Skeletal muscle tissue (tissue), 3 donors: ENCODE measurements at regions not wholly inside any gene's neighbourhood (a gene's known extent, or its start where the extent isn't known, plus 50 kb on each side); places are given as distances from the start of the nearest gene placed in this dataset.
"Not testable (repeated sequence)": the region's sequence is repeated elsewhere in the genome, so short reads cannot be mapped to it uniquely, and the experiment has no call there.

Experiments used
- H3K27ac ChIP-seq: one replicate; pipeline ENCODE4 v1.7.0; 2013; ENCODE audit warnings: mild to moderate bottlenecking, low read depth, low read length, inconsistent platforms
- H3K27me3 ChIP-seq, 3 donors: one replicate each; pipeline ENCODE4 v1.7.0; 2013; ENCODE audit warnings: low read length in 3 of 3; ENCODE audit not compliant: control insufficient read depth in 3 of 3, insufficient read depth in 3 of 3
- H3K36me3 ChIP-seq, 3 donors: one replicate each; pipeline ENCODE4 v1.7.0; 2013; ENCODE audit warnings: low read length in 3 of 3; ENCODE audit not compliant: control insufficient read depth in 3 of 3, insufficient read depth in 3 of 3
- H3K4me1 ChIP-seq, 3 donors: one replicate each; pipeline ENCODE4 v1.7.0; 2013; ENCODE audit warnings: low read length in 3 of 3, mild to moderate bottlenecking in 3 of 3; ENCODE audit not compliant: control insufficient read depth in 3 of 3, insufficient read depth in 3 of 3
- H3K4me3 ChIP-seq, 3 donors: one replicate each; pipeline ENCODE4 v1.7.0; 2013; ENCODE audit warnings: low read length in 3 of 3
- H3K9ac ChIP-seq, 3 donors: one replicate each; pipeline ENCODE4 v1.7.0; 2013; ENCODE audit warnings: low read length in 3 of 3, mild to moderate bottlenecking in 3 of 3, moderate library complexity in 2 of 3, low read depth in 1 of 3
- H3K9me3 ChIP-seq, 3 donors: one replicate each; pipeline ENCODE4 v1.7.0; 2013; ENCODE audit warnings: low read length in 3 of 3; ENCODE audit not compliant: control insufficient read depth in 3 of 3
- donor health status: Osteomylitis.

DNA sequence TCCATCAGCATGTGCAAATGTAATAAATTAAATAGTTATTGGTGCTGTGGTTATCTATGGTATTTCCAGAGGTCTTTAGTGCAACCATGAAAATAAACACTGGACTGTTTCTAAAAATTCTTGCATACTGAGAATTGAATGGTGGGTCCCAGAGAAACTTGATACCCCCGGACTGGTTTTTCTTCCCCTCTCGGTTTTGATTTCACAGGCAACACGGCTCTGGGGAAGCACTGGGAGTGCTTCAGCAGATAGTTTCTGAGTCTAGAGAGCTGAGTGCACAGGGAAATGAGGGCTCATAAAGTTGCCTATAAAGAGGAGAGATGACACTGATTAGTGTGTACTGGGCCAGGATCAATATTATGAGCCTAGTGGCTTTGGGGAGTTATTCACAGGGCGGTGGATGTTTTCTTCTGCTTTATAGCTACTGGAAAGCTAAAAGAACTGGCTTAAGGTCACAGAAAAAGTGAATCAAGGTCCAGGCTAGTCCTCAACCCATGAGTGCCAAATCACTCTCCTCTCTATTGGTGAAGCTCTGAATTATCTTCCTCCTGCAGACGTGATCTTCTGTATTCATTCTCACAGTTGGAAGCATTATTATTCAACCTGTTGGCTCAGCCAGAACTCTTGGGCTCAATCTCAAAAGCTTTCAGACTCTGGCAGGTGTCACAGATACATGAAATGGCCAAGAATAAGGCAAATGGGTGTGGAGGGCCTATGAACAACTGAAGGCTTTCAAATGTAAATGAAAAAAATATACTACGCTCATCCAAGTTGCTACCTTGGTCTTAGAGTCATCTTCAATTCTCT, 170.2 kb upstream of the HMHB1 start:
- no peaks in the 10 kb centered on the region for H3K36me3 ChIP-seq
- no peaks in the 10 kb centered on the region for H3K27me3 ChIP-seq
- H3K9me3 ChIP-seq, result no peaks in the 10 kb centered on the region
- no peak overlapping the region for H3K9ac ChIP-seq
- H3K27ac ChIP-seq, result no peak overlapping the region
- H3K4me3 ChIP-seq, result no peak overlapping the region
- no peaks in the 10 kb centered on the region for H3K4me1 ChIP-seq

DNA sequence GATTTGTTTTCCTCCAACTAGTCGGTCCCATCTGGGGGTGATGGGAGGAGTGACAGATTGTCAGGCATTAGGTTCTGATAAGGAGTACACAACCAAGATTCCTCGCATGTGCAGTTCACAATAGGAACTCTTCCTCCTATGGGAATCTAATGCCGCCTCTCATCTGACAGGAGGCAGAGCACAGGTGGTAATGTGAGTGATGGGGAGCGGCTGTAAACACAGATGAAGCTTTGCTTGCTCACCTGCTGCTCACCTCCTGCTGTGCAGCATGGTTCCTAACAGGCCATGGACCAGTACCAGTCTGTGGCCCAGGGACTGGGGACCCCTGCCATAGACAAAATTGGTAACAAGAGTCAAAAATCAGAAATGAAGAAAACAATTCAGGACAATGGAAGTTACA, 173.3 kb upstream of the HMHB1 start:
- Histone ChIP-seq H3K36me3 (no peaks in the 10 kb centered on the region), H3K27me3 (no peaks in the 10 kb centered on the region), H3K4me3 (no peak overlapping the region), H3K9ac (no peak overlapping the region), H3K27ac (no peak overlapping the region), H3K4me1 (no peaks in the 10 kb centered on the region), H3K9me3 (no peaks in the 10 kb centered on the region)

DNA sequence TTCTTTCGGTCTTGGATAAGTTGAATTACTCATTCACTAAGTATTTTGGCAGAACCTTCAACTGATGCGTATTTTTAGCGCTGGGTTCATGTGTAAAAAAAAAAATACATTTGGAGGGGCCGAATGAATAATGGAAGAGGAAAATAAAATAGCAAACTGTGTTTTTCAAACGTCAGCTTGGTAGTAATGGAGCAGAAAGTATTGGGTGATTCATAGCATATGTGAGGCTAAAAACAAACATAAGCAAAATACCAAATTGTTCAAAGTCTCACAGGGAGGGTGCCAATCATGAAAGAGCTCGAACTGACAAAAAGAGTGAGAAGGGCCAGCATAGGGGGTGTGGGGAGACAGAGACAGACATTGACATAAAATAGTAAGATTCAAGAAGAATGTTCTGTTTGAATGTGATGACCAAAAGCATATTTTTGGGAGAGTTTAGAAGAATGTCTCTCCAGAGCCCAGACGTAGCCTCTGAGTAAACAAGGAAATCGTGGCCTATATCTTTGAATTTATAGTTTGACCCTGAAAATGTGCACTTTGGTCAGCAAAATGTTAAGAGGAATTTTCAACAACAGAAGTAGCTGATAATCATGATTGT, 174.9 kb upstream of the HMHB1 start:
- Histone ChIP-seq H3K9me3 (no peaks in the 10 kb centered on the region), H3K36me3 (no peaks in the 10 kb centered on the region), H3K27me3 (no peaks in the 10 kb centered on the region), H3K9ac (no peak overlapping the region), H3K4me3 (no peak overlapping the region), H3K27ac (no peak overlapping the region), H3K4me1 (no peaks in the 10 kb centered on the region)

DNA sequence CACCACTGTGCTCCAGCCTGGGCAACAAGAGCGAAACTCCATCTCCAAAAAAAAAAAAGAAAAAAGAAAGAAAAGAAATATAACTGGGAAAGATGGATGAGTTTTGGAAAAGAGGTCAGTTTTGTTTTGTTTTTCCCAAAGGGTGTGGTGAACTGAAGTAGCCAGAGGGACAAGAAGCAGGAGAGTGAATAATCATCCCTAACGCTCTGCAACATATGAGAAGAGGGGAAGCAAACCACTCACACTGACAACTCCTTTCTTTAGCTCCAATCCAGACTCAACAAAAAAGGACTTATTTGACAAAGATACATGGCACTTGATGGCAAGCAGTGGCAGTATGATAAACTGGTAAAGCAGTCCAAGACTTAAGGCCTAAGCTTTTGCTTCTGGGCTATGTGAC, 176.1 kb upstream of the HMHB1 start:
- H3K9me3 ChIP-seq, result no peaks in the 10 kb centered on the region
- H3K27me3 ChIP-seq, result no peaks in the 10 kb centered on the region
- H3K4me3 ChIP-seq, result no peak overlapping the region
- no peak overlapping the region for H3K9ac ChIP-seq
- no peak overlapping the region for H3K27ac ChIP-seq
- no peaks in the 10 kb centered on the region for H3K36me3 ChIP-seq
- no peaks in the 10 kb centered on the region for H3K4me1 ChIP-seq

DNA sequence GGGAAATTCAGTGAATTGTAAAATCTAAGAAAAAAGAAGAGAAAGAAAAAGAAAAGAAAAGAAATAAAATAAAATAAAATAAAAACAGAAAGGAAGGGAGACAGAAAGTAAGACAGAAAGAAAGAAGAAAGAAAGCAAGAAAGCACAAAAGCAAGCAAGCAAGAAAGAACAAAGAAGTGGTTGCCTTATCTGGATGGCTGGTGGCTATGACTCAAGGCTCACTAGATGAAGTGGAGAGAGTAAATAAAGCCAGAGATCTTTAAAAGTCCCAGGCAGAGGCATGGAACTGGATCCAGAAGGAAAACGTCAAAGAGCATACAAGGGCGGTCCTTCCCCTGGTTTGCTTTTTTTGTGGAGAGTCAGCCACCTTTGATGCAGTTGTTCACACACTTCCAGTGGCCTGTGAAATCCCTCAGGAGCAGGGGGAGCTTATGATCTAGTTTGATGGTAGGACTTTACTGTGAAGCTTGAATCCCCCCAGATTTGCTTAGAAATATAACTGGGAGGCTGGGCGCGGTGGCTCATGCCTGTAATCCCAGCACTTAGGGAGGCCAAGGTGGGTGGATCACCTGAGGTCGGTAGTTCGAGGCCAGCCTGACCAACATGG, 176.7 kb upstream of the HMHB1 start:
- H3K4me1 ChIP-seq, result no peaks in the 10 kb centered on the region
- H3K4me3 ChIP-seq, result no peak overlapping the region
- no peaks in the 10 kb centered on the region for H3K9me3 ChIP-seq
- no peak overlapping the region for H3K27ac ChIP-seq
- H3K9ac ChIP-seq, result no peak overlapping the region
- no peaks in the 10 kb centered on the region for H3K36me3 ChIP-seq
- no peaks in the 10 kb centered on the region for H3K27me3 ChIP-seq

DNA sequence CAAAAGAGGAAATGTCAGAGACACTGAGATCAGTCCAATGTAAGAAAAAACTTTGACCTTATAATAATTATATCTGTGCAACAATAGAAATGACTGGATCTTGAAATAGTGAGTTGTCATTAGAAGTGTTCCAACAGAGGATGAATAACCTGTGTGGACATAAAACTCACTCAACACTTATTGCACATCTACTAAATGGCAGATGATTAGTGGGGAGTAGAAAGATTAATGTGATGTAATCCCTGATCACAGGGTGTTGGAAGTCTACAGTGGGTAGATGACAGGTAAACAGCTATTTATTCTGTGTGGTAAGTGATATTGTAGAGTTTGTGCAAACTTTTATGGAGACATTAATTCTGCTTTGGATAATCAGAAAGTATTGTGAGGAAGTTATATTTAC, 177.3 kb upstream of the HMHB1 start:
- Histone ChIP-seq H3K27me3 (no peaks in the 10 kb centered on the region), H3K9ac (no peak overlapping the region), H3K4me1 (no peaks in the 10 kb centered on the region), H3K36me3 (no peaks in the 10 kb centered on the region), H3K9me3 (no peaks in the 10 kb centered on the region), H3K27ac (no peak overlapping the region), H3K4me3 (no peak overlapping the region)

DNA sequence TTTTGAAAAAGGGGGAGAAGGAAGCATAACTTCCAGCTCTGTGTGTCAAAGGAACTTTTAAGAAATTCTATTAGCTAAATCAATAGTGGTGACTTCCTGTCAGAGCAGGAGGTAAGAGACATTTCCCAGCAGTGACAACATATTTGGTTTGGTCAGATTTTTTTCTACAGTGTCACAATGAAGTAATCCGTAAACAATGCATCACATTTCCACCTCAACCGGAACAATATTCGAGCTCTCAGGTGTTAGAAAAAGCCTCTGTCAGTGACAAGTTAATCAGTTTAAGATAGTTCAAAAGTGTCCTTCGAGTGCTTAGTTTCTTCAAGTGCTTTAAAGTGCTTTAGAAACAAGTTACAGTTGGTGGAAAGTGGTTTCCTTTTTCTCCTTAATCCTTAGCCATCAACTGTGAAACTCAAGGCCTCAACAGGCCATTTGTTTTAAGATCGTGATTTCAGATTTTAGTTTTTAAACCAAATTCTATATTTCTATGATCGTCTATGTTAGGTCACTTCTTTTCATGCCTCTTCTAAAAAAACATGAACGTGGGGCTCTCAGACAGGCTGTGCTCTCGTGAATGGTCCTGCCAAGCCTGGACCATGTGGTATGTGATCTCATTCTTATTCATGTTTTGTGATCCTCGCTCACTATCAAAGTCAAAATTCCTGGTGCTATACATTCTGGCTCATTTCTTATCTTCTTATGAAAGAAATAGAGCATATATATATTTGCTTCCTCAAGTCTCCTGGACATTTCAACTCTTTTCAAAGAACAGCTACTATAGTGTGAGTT, 181.9 kb upstream of the HMHB1 start:
- H3K9ac ChIP-seq, result no peak overlapping the region
- H3K4me1 ChIP-seq, result no peaks in the 10 kb centered on the region
- no peaks in the 10 kb centered on the region for H3K9me3 ChIP-seq

DNA sequence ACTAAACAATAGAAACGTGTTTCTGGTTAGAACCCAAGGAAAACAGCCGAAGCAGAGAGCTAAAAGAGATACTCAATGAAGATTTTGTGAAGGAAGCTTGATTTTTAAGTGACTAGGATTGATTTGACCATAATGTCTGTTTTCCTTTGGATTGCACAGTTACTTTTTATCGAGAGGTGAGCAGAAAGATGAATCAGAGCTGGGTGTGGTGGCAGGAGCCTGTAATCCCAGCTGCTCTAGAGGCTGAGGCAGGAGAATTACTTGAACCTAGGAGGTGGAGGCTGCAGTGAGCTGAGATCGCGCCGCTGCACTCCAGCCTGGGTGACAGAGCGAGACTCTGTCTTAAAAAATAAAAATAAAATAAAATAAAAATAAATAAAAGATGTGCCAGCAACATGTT, 186.9 kb upstream of the HMHB1 start:
- H3K9me3 ChIP-seq, H3K27me3 ChIP-seq, H3K9ac ChIP-seq, H3K4me3 ChIP-seq, H3K36me3 ChIP-seq, H3K4me1 ChIP-seq, H3K27ac ChIP-seq: not testable (repeated sequence)

More for the DNA sequence above, 181.9 kb upstream of the HMHB1 start:
- Histone ChIP-seq H3K27me3 (no peaks in the 10 kb centered on the region), H3K27ac (no peak overlapping the region), H3K36me3 (no peaks in the 10 kb centered on the region), H3K4me3 (no peak overlapping the region)

DNA sequence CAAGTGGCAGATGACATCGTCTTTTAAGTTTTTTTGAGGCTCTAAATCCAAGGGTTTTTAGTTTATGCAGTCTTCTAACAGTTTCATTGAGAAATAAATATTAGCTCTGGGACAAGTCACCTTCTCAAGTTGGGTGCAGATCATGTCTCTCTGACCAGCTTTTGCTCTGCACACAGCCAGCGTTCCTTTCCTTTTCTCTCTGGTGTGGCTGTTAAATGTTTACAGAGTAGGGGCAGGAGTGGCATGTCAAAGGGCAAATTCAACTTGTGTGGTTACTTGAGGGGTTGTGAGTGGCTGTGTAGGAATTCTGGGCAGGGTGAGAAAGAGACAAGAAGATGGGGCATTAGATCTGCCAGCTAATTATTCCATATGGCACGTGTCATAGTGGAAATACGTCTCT, 187.5 kb upstream of the HMHB1 start:
- Histone ChIP-seq H3K4me3 (no peak overlapping the region), H3K36me3 (no peaks in the 10 kb centered on the region), H3K4me1 (no peaks in the 10 kb centered on the region), H3K27me3 (no peaks in the 10 kb centered on the region), H3K9ac (no peak overlapping the region), H3K9me3 (no peaks in the 10 kb centered on the region), H3K27ac (no peak overlapping the region)

DNA sequence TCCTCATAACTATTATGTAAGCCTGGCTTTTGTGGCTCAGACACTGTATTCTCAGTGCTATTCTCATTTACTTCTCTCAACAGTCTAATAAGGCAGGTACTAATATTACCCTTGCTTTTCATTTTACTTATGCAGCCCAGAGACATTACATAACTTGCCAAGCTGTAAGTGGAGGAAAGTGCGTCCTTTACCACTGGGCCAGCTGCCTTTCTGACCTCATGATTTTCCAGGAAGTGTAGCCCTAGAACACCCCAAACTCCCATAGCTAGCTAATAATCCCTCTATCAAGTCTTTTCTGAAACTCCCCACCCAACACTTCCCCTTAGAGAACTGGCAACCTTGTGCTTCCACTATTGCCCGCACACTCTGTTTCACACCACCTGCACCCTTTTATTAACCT, 192.9 kb upstream of the HMHB1 start:
- H3K27me3 ChIP-seq, result no peaks in the 10 kb centered on the region
- H3K9ac ChIP-seq, result no peak overlapping the region
- no peak overlapping the region for H3K27ac ChIP-seq
- H3K4me1 ChIP-seq, result peaks cover 0 to 4% (median 0%) of the 10 kb centered on the region in 3 donors
- no peaks in the 10 kb centered on the region for H3K36me3 ChIP-seq
- no peak overlapping the region for H3K4me3 ChIP-seq
- no peaks in the 10 kb centered on the region for H3K9me3 ChIP-seq
